ENCODE measurements at regions not wholly inside any gene's neighbourhood (a gene's known extent, or its start where the extent isn't known, plus 50 kb on each side); places are given as distances from the start of the nearest gene placed in this dataset.

DNA sequence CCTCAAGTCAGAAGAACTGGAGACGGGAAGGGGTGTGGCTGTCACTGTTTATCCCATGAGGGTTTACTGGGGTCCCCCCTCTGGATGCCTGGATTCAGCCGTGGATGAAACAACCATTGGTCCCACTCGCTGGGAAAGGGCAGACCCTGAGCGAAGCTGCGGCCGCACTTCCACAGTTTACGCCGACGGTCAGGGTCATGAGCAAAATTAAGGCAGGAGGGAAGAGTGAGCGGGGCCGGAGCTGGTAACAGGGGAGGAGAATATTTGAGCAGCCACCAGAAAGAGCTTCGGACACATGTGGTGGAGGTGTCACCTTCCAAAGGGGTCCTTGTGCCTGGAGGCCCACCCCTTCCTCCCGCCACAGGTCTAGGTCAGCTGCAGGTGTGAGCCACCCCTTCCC lies 344.9 kb downstream of the BRD1 start:
- H2BK120ac ChIP-seq (ENCODE audit: low read depth, low read length) = no peak overlapping the region
- dilution Hi-C loops (cut with HindIII; ENCODE audit: low sequenced_read_pairs, unreplicated experiment) = no loop called here
- in situ Hi-C loops (cut with MboI; ENCODE audit: low sequenced_read_pairs) = no loop called here
- ChIA-PET POLR2A (ENCODE audit: unreplicated experiment) (no interaction called here), CTCF (no interaction called here)
- intact Hi-C loops (cut with micrococcal nuclease) = no loop called here
- H3K4ac ChIP-seq (ENCODE audit: low read depth, low read length) = no peak overlapping the region
- H3K27ac ChIP-seq (ENCODE audit: insufficient read depth, low read length) = no peak overlapping the region
- no peaks in the 10 kb centered on the region for H3K4me1 ChIP-seq (ENCODE audit: control insufficient read depth, insufficient read depth, low read length)
- no peak overlapping the region for H3K4me3 ChIP-seq (ENCODE audit: insufficient read depth, low read depth, low read length)
- WGBS, 2 experiments (ENCODE audit: extremely low coverage in 2 of 2, insufficient read length in 1 of 2) = no CpG with 5 or more reads among the region's 13 CpGs
- H2BK5ac ChIP-seq (ENCODE audit: low read depth, low read length, poor library complexity, severe bottlenecking) = no peak overlapping the region
- H3K18ac ChIP-seq (ENCODE audit: low read depth, low read length) = no peak overlapping the region
- H2AFZ ChIP-seq (replicated peaks; ENCODE audit: low read length, poor library complexity) = no peak overlapping the region
- no peak overlapping the region for H4K8ac ChIP-seq (ENCODE audit: low read depth in 2 of 2, low read length in 2 of 2)
- H3K27me3 ChIP-seq (ENCODE audit: control insufficient read depth, insufficient read depth, low read length) = no peaks in the 10 kb centered on the region
- no peak overlapping the region for H2AK9ac ChIP-seq (replicated peaks; ENCODE audit: low read depth, low read length, poor library complexity)
- H3K4me2 ChIP-seq (ENCODE audit: low read depth, low read length) = no peak overlapping the region
- no peak overlapping the region for H4K5ac ChIP-seq (ENCODE audit: low read depth, low read length)
- H2BK20ac ChIP-seq (ENCODE audit: low read depth, low read length) = no peak overlapping the region
- no peak overlapping the region for H3K23ac ChIP-seq (ENCODE audit: low read depth, low read length)
- no peak overlapping the region for H3K56ac ChIP-seq (ENCODE audit: extremely low read depth, insufficient read depth, low read length)
- H4K20me1 ChIP-seq (ENCODE audit: insufficient read depth, low read length) = no peaks in the 10 kb centered on the region
- no peaks in the 10 kb centered on the region for H3K9me1 ChIP-seq (ENCODE audit: insufficient read depth, low read length)
- ATAC-seq (ENCODE audit: low read depth) (no peak), DNase-seq (no peak)
- peaks cover 44% of the 10 kb centered on the region for H3K9me3 ChIP-seq (ENCODE audit: control insufficient read depth, insufficient read depth, low read length)
- no peak overlapping the region for H3K9ac ChIP-seq (ENCODE audit: low read depth, low read length)
- no peak overlapping the region for H2BK15ac ChIP-seq (ENCODE audit: low read depth, low read length)
- no peaks in the 10 kb centered on the region for H3K79me1 ChIP-seq (ENCODE audit: low read depth in 1 of 2, low read length in 2 of 2)
- no TSS peak for BruUV-seq (replicated peaks)
- no peak overlapping the region for H4K91ac ChIP-seq (ENCODE audit: insufficient read depth, low read depth, low read length)
- TF ChIP-seq FOS (IDR thresholded peaks at IDR 0.05; ENCODE audit: low read depth, low read length) (no peak), MXI1 (IDR thresholded peaks at IDR 0.05; ENCODE audit: borderline replicate concordance, low read depth, low read length) (no peak), MAFK (IDR thresholded peaks at IDR 0.05; ENCODE audit: low read depth, low read length) (no peak), POLR2A (IDR thresholded peaks at IDR 0.05; ENCODE audit: low read depth, low read length) (no peak), RFX5 (IDR thresholded peaks at IDR 0.05; ENCODE audit: low read depth, low read length) (no peak), RCOR1 (IDR thresholded peaks at IDR 0.05; ENCODE audit: insufficient replicate concordance, low read length) (no peak), MAZ (IDR thresholded peaks at IDR 0.05; ENCODE audit: borderline replicate concordance, low read depth, low read length) (no peak), RAD21 (IDR thresholded peaks at IDR 0.05; ENCODE audit: low read length) (no peak), NFE2L2 (IDR thresholded peaks at IDR 0.05; ENCODE audit: low read depth, low read length) (no peak), CEBPB (IDR thresholded peaks at IDR 0.05; ENCODE audit: low read depth, low read length) (no peak)
- no peak overlapping the region for H2AK5ac ChIP-seq (ENCODE audit: low read depth, low read length)
- H3K14ac ChIP-seq (replicated peaks; ENCODE audit: low read depth, low read length) = no peak overlapping the region
- no peaks in the 10 kb centered on the region for H3K36me3 ChIP-seq (ENCODE audit: control insufficient read depth, insufficient read depth, low read length)

Measured in IMR-90 (cell line).